Spleen (tissue), 11 donors: ENCODE measurements at regions not wholly inside any gene's neighbourhood (a gene's known extent, or its start where the extent isn't known, plus 50 kb on each side); places are given as distances from the start of the nearest gene placed in this dataset.

Source experiments
- DNase-seq: peaks from one replicate; pipeline ENCODE4 v3.0.0-alpha.2; 2020
- H3K27ac ChIP-seq, 8 donors: fragments of 200-600 bp; sonication (generic) in 7 of 8; 1 replicate in 4 of 8; 2 replicates in 4 of 8; pipeline versions ENCODE4 v1.5.0 to v1.8.0; 2016 to 2021; ENCODE audit warnings: inconsistent platforms in 4 of 8, mild to moderate bottlenecking in 4 of 8, moderate library complexity in 1 of 8
- H3K27me3 ChIP-seq, 7 donors: fragments of 200-600 bp; sonication (generic) in 6 of 7; replicated peaks in 1 of 7; 1 replicate in 4 of 7; 2 replicates in 3 of 7; pipeline versions ENCODE4 v1.5.0 to v1.8.0; 2016 to 2021; ENCODE audit warnings: inconsistent platforms in 3 of 7, mild to moderate bottlenecking in 1 of 7
- H3K36me3 ChIP-seq, 6 donors: fragments of 200-600 bp; sonication (generic) in 5 of 6; 1 replicate in 4 of 6; 2 replicates in 2 of 6; pipeline versions ENCODE4 v1.5.0 to v1.8.0; 2016 to 2021; ENCODE audit warnings: inconsistent platforms in 2 of 6
- H3K4me1 ChIP-seq, 6 donors: fragments of 200-600 bp; sonication (generic) in 5 of 6; 1 replicate in 3 of 6; 2 replicates in 3 of 6; pipeline versions ENCODE4 v1.5.0 to v1.8.0; 2016 to 2021; ENCODE audit warnings: inconsistent platforms in 3 of 6
- H3K4me3 ChIP-seq, 8 donors: fragments of 200-600 bp; sonication (generic) in 7 of 8; 1 replicate in 4 of 8; 2 replicates in 4 of 8; pipeline versions ENCODE4 v1.5.0 to v1.8.0; 2016 to 2021; ENCODE audit warnings: inconsistent platforms in 4 of 8, mild to moderate bottlenecking in 4 of 8, moderate library complexity in 2 of 8
- H3K9me3 ChIP-seq, 8 donors: fragments of 200-600 bp; sonication (generic) in 7 of 8; 1 replicate in 4 of 8; 2 replicates in 4 of 8; pipeline versions ENCODE4 v1.5.0 to v1.8.0; 2016 to 2021; ENCODE audit warnings: inconsistent platforms in 4 of 8
- POLR2A ChIP-seq, 3 donors: fragments of 450-650 bp; IDR thresholded peaks; one replicate each; pipeline ENCODE4 v1.5.1; 2017; ENCODE audit warnings: antibody characterized with exemption in 3 of 3, mild to moderate bottlenecking in 1 of 3
- POLR2AphosphoS5 ChIP-seq, 3 donors: sonication (generic); formaldehyde crosslinking; IDR thresholded peaks; one replicate each; pipeline ENCODE4 v1.5.1; 2017; ENCODE audit warnings: antibody characterized with exemption in 3 of 3
- WGBS, 5 donors: extraction: QIAGEN DNeasy Blood & Tissue Kit in 3 of 5; methylation state at CpG; one replicate each; pipeline versions ENCODE4 v1.1.5 to v1.1.7; 2013 to 2018; 5-methylcytosine and 5-hydroxymethylcytosine counted together
- intact Hi-C: fragments of 100-400 bp; cut with DNase I; formaldehyde crosslinking; loops from one replicate; pipeline ENCODE4 v1.15.0; 2023; ENCODE audit warnings: low total_unique reads
- TF ChIP-seq, protein P1 (sequence below), 11 experiments: fragments of 200-600 bp in 7 of 11; fragments of 450-650 bp in 4 of 11; sonication (generic) in 4 of 11; IDR thresholded peaks in 8 of 11; conservative IDR thresholded peaks in 3 of 11; 1 replicate in 7 of 11; 2 replicates in 4 of 11; pipeline versions ENCODE4 v1.4.0 to v1.8.0; 2016 to 2021; ENCODE audit warnings: antibody characterized with exemption in 11 of 11, inconsistent platforms in 4 of 11, mild to moderate bottlenecking in 1 of 11
- donor health status: healthy with polysubstance abuse.
- donor health status: DM: no; HTN: no; CAD: no; lungs with moderate emphysema.
- donor health status: DM: no; HTN: no; CAD: no.
- donor health status: Bipolar disorder and iron deficiency.
- donor health status: healthy.
- donor health status: DM: no; HTN: no; CAD: no.
- donor health status: DM: yes; HTN: yes; CAD: no.

DNA sequence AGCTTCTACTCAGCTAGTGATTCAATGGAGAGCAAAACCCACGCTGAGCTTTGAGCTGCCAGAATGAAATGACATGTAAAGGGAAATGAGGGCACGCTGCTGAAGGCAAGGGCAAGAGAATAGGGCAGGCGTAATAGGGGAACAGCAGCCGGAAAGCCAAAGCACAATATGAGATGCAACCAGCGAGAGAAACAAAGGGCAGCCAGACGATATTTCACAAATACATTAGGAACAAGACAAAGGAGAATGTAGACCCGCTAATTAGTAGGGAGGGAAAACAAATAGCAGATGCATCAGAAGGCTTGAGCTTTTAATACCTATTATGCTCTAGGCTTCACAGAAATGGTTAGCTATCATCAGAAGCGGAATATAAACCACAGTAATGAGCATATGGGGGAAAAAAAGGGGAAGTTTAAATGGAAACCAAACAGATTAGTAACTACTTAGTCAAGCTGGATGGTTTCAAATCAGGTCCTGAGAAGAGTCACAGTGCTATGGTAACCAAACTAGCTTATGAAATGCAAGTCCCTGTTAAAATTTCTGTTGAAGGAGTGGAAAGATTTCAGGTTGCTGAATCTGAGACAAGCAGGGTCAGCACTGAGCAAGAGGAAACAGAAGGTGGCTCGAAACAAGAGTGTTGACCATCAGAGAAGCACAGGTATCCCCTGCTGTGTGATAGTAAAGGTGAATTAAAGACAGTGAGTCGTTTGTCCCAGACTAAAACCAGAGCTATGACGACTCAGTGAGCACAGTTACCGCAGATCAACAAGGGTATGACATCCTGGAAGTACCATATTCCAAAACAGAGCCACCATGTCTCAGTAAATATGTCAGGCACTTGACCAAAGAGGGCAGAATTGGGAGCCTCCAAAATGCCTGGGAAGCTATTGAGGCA lies 496.9 kb upstream of the CELF2 start:
- no peak for TF ChIP-seq POLR2AphosphoS5 (IDR thresholded peaks at IDR 0.05)
- Histone ChIP-seq H3K27ac (no peak overlapping the region), H3K9me3 (no peaks in the 10 kb centered on the region), H3K4me3 (no peak overlapping the region), H3K4me1 (no peaks in the 10 kb centered on the region), H3K27me3 (peaks cover 0 to 11% (median 0%) of the 10 kb centered on the region in 7 donors), H3K36me3 (no peaks in the 10 kb centered on the region)
- intact Hi-C loops, result no loop called here
- DNase-seq, result no peak
- WGBS, 5 donors, result 65 to 75% (median 71%) methylated on average over 12 of the region's 12 CpGs

DNA sequence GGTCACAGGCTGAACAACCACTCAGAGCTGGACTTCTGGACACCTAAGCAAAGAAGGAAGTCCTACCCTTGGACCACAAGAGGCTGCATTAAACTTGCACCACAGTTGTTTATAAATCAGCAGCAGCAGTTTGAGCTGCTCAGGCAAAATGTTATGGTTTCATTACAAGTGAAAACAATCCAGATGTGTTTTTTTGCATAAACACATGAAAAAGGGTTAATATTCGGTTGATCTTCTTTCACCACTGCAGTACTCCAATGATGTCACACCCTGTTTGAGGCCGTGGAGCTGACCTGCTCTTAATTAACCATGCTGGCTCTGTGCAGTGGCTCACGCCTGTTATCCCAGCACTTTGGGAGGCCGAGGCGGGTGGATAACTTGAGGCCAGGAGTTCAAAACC lies 490.8 kb upstream of the CELF2 start:
- no peak for DNase-seq
- Histone ChIP-seq H3K9me3 (no peaks in the 10 kb centered on the region), H3K36me3 (no peaks in the 10 kb centered on the region), H3K4me3 (no peak overlapping the region), H3K4me1 (no peaks in the 10 kb centered on the region), H3K27ac (no peak overlapping the region), H3K27me3 (peaks cover 0 to 3% (median 0%) of the 10 kb centered on the region in 7 donors)
- WGBS, 5 donors, result 75 to 90% (median 82%) methylated on average over 5 of the region's 5 CpGs
- TF ChIP-seq POLR2AphosphoS5 (IDR thresholded peaks at IDR 0.05) (no peak), POLR2A (IDR thresholded peaks at IDR 0.05) (no peak)
- TF ChIP-seq, protein P1, sequence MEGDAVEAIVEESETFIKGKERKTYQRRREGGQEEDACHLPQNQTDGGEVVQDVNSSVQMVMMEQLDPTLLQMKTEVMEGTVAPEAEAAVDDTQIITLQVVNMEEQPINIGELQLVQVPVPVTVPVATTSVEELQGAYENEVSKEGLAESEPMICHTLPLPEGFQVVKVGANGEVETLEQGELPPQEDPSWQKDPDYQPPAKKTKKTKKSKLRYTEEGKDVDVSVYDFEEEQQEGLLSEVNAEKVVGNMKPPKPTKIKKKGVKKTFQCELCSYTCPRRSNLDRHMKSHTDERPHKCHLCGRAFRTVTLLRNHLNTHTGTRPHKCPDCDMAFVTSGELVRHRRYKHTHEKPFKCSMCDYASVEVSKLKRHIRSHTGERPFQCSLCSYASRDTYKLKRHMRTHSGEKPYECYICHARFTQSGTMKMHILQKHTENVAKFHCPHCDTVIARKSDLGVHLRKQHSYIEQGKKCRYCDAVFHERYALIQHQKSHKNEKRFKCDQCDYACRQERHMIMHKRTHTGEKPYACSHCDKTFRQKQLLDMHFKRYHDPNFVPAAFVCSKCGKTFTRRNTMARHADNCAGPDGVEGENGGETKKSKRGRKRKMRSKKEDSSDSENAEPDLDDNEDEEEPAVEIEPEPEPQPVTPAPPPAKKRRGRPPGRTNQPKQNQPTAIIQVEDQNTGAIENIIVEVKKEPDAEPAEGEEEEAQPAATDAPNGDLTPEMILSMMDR (IDR thresholded peaks at IDR 0.05 in 8 of 11, conservative IDR thresholded peaks at IDR 0.05 in 3 of 11), result no peak
- intact Hi-C loops, result no loop called here

DNA sequence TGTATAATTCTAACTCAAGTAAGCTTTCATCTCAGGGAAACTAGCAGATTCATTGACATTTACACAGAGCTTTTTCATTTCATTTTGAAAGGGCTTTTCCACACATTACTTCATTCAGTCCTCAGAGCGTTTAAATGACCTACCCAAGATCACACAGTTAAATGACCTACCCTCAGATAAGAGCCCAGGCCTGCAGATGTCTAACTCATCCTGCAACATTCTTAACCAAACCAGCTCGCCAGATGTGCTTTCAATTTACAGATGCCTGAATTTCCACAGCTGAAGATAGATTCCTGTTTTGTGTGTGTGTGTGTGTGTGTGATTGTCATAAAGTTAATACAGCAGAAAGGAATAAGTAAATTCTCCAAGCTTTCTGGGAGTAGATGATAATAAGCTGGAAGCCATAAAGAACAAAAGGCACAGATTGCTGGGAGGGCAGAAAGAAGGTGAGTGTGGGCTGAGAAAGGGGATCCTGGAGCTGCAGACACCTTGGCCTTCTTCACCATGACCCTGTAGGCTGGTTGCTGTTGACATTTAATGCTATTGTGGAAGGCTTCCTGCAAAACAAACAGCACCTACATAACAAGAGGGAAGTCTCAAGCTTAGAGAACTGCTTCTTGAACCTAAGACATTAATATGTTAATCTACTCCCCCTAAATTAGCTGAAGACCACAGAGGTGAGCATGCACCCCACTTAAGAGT lies 489.7 kb upstream of the CELF2 start:
- 75 to 88% (median 79%) methylated on average over 2 of the region's 2 CpGs for WGBS, 5 donors
- no peak overlapping the region for H3K27ac ChIP-seq
- intact Hi-C loops, result no loop called here

DNA sequence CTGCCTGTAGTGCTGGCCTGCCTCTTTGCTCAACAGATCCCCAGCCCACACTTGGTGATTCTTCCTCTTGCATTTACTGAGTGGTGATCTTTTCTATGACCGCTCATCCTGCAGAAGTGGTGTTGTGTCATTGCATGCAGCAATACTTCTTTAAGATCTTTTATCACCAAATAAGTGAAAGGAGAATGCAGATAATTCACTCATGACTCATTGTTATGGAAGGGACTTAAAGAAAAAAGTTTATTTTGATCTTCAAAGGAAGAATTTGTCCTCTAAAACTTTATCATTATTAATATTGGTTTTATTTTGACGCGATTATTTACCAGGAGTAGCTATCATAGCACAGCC lies 489.1 kb upstream of the CELF2 start:
- WGBS, 5 donors, result 84 to 93% (median 91%) methylated on average over 3 of the region's 3 CpGs
- TF ChIP-seq POLR2A (IDR thresholded peaks at IDR 0.05), result no peak
- no peak for TF ChIP-seq POLR2AphosphoS5 (IDR thresholded peaks at IDR 0.05)
- TF ChIP-seq, protein P1 (IDR thresholded peaks at IDR 0.05 in 8 of 11, conservative IDR thresholded peaks at IDR 0.05 in 3 of 11), result no peak
- Histone ChIP-seq H3K9me3 (no peaks in the 10 kb centered on the region), H3K4me1 (no peaks in the 10 kb centered on the region), H3K27ac (no peak overlapping the region), H3K36me3 (no peaks in the 10 kb centered on the region), H3K4me3 (no peak overlapping the region), H3K27me3 (no peaks in the 10 kb centered on the region)
- no peak for DNase-seq
- intact Hi-C loops, result no loop called here

More for the DNA sequence above, 489.7 kb upstream of the CELF2 start:
- TF ChIP-seq POLR2A (IDR thresholded peaks at IDR 0.05), result no peak
- TF ChIP-seq, protein P1 (IDR thresholded peaks at IDR 0.05 in 8 of 11, conservative IDR thresholded peaks at IDR 0.05 in 3 of 11), result no peak
- no peak for TF ChIP-seq POLR2AphosphoS5 (IDR thresholded peaks at IDR 0.05)
- H3K9me3 ChIP-seq, result no peaks in the 10 kb centered on the region
- no peaks in the 10 kb centered on the region for H3K4me1 ChIP-seq
- no peak for DNase-seq
- H3K36me3 ChIP-seq, result no peaks in the 10 kb centered on the region
- no peak overlapping the region for H3K4me3 ChIP-seq
- no peaks in the 10 kb centered on the region for H3K27me3 ChIP-seq
